ENCODE measurements at regions not wholly inside any gene's neighbourhood (a gene's known extent, or its start where the extent isn't known, plus 50 kb on each side); places are given as distances from the start of the nearest gene placed in this dataset.
"Not testable (repeated sequence)": the region's sequence is repeated elsewhere in the genome, so short reads cannot be mapped to it uniquely, and the experiment has no call there.

DNA sequence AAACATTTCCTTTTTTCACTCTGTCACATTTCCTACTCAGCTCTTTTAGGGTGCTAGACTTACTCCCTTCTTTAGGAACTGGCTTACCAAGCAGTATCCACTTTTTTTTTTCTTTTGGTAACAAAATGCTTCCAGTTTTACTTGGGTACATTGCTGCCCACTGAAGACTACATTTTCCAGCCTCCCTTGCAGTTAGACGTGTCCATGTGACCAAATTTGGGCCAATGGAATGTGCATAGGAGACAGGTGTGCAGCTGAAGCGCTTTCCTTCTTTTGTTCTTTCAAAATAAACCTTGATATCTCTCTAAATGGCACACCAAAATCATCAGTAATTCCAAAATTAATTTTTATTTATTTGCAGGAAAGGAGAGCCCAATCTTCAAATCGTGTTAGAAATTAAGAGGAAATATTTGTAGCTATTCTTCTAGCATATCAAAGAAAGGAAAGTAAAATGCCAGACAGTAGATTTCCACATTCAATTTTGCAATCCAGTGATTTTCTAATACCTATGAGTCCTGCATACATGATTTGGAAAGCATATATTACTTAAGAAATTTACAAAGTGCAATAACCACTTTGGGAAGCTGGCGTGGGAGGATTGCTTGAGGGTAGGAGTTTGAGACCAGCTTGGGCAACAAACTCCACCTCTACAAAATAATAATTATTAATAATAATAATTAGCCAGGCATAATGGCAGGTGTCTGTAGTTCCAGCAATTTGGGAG is 422.0 kb upstream of the FRG2C start:
- no peak for DNase-seq (ENCODE audit: low read depth, low spot score)

DNA sequence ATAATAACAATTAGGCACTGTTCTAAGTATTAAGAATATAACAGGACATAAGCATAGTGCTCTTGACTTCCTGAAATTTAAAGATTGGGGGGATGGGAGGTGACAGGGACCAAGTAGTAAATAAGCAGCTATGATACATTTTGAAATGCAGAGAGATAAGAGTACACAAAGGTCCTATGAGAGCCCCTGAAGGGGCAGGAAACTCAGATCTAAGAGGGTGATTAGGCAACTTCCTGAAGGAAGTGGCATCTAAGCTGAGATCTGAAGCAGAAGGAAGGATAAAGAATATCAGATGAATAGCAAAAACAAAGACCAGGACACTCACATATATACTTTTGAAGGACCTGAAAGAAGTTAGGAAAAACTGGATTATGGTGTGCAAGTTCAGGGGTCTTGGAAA is 415.2 kb upstream of the FRG2C start:
- DNase-seq (ENCODE audit: low read depth, low spot score), result no peak

DNA sequence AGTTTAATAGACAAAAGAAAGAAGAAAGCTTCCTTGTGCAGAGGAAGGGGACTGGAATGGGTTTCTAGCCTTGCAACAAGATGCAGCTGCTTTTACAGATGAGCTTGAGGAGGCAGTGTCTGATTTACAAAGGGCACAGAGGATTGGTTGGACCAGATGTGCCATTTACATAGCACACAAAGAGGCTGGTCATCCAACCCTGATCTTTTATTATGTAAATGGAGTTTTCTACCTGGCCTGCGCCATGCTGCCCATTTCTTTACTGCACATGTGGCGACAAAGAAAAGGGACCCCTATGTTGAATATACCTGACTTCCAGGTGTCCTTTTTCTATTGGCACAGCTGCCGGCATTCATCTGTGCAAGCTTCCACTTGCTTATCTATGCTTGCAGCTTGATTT is 409.4 kb upstream of the FRG2C start:
- no peak for DNase-seq (ENCODE audit: low read depth, low spot score)

- DNase-seq (ENCODE audit: low read depth, low spot score), result not testable (repeated sequence)
Observed at GRCh38 chr3:75258825-75259683, 405.1 kb upstream of the FRG2C start.

GRCh38 chr3:75260975-75261374 is 403.2 kb upstream of the FRG2C start:
- DNase-seq (ENCODE audit: low read depth, low spot score), result not testable (repeated sequence)

DNA sequence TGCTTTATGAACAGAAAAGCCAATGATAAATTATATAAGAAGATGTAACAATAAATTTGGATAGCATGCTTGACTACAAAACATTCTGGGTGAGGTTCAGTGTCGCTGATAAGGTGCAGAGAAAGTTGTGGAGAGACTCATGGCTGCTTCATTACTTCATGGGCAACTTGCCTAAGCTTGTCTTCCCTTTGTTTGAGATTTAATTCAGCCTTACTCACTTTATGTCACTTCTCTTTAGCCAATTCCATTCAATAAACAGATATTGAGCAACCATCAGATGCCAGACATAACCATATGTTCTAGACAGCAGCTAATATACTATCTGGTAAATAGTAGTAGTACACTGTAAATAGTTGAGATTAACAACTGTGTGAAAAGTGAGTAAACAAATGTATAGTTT is 401.5 kb upstream of the FRG2C start:
- DNase-seq (ENCODE audit: low read depth, low spot score), result no peak

DNA sequence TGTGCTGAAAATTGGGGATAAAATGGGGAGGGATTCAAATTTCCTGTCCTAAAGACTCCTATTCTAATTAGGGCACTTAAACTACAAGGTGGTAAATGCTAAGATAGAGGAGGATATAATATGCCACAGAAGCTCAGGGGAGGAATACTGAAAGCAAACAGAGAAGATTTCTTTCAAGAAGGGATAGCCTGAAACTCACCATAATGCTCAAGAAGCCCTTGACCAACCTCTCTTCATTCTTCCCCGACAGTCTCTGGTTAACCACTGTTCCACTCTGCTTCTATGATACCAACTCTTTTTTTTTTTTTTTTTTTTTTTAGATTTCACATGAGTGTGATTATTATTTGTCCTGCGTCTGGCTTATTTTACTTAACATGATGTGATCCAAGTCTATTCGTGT is 398.2 kb upstream of the FRG2C start:
- no peak for DNase-seq (ENCODE audit: low read depth, low spot score)

DNA sequence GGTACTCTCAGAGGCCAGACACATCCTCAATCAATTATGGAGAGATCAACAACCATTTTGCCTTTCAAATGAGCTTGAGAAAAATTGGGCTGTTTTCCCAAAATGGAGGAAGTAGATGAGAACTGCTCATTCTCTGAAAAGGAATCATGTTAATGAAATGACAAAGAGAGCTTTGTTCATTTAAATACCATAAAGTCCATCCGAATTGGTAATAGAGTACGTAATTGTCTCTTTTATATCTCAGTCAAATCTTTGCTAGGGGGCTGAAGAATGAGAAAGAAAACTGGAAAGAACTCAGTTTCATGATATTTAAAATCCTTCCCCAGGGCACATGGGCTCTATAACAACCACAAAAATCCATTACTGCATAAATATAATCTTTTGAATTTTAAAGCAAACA is 395.6 kb upstream of the FRG2C start:
- not testable (repeated sequence) for DNase-seq (ENCODE audit: low read depth, low spot score)

DNA sequence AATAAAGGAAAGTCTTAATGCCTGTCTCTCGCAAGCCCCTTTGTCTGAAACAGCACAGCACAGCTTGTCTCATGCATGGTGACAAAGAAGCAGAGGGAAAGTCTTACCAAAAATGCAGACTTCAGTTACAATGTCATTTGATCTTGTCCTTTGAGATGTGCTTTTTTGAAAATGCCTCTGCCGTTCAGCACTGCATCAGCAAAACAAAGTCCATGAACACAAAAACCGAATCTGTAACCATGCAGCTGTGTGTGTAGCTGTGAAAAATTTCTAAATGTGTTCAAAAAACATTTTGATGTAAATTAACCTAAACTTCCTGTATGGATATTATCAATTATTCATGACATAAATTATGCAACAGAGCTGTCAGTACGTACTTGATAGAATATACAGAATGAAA is 391.9 kb upstream of the FRG2C start:
- DNase-seq (ENCODE audit: low read depth, low spot score), result not testable (repeated sequence)

DNA sequence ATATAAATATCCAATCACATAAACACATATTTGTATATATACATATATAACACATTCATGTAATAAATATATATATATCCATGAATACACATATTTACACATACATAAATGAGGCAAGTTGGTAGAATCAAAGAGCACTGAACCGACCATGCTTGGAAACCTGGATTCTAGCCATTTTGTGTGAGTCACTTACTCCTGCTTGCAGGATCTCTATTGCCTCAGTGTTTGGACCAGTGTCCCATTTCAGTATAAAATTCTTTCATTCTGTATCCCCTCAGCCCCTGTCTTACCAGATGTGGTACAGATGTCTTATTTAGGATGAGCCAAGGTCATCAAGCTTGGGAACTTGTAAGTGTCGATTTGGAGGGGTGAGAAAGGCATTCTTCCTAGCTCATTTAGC is 391.4 kb upstream of the FRG2C start:
- no peak for DNase-seq (ENCODE audit: low read depth, low spot score)

DNA sequence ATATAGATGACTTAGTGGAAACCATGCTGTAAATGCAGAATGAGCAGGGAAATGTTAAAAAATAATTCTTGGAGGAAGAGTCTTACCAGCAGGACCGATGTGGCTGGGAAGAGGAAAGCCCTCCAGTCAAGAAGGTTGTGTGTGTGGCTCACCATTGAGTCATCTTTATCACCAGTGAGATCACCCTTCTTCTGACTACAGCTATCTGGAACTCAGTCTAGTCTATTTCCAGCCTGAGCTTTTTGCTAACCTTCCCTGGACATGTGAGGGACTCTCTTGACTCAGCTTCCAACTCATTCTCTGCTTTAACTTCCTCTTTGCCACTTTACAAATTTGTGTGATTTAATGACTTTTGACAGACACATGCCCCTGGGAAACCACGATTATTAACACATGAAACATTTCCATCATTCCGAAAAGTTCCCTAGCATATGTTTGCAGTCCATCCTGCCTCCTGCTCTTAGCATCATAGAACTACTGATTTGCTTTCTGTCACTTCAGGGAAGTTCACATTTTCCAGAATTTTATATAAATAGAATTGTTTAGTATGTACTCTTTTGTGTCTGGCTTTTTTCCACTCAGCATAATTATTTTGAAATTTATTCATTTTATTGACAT is 378.5 kb upstream of the FRG2C start:
- DNase-seq (ENCODE audit: low read depth, low spot score), result not testable (repeated sequence)

DNA sequence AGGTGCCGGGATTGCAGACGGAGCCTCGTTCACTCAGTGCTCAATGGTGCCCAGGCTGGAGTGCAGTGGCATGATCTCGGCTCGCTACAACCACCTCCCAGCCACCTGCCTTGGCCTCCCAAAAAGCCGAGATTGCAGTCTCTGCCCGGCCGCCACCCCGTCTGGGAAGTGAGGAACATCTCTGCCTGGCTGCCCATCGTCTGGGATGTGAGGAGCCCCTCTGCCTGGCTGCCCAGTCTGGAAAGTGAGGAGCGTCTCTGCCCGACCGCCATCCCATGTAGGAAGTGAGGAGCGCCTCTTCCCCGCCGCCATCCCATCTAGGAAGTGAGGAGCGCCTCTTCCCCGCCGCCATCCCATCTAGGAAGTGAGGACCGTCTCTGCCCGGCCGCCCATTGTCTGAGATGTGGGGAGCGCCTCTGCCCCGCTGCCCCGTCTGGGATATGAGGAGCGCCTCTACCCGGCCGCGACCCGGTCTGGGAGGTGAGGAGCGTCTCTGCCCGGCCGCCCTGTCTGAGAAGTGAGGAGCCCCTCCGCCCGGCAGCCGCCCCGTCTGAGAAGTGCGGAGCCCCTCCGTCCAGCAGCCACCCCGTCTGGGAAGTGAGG is 375.1 kb upstream of the FRG2C start:
- not testable (repeated sequence) for DNase-seq (ENCODE audit: low read depth, low spot score)

- no peak for DNase-seq (ENCODE audit: low read depth, low spot score)
Observed at GRCh38 chr3:75294124-75294523, 370.0 kb upstream of the FRG2C start.

GRCh38 chr3:75295013-75295412 is 369.1 kb upstream of the FRG2C start:
- no peak for DNase-seq (ENCODE audit: low read depth, low spot score)

DNA sequence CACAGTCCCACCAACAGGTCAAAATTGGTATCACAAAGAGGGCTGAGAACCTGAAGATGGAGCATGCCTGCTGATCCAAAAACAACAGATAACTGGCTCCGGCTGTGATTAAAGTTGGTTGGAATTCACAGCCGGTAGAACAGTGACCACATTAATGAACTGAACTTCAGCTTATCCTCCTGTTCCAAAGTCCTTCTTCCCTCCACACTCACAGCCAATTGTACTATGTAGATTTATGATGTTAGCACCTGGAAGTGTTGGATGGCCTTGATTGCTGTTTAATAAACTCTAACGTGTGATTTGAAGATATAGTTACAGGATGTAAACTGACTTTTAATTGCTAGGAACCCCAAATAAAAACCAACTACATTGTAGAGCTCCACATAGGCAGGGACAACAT is 367.3 kb upstream of the FRG2C start:
- DNase-seq (ENCODE audit: low read depth, low spot score), result no peak

- no peak for DNase-seq (ENCODE audit: low read depth, low spot score)
Observed at GRCh38 chr3:75300606-75301005, 363.5 kb upstream of the FRG2C start.

DNA sequence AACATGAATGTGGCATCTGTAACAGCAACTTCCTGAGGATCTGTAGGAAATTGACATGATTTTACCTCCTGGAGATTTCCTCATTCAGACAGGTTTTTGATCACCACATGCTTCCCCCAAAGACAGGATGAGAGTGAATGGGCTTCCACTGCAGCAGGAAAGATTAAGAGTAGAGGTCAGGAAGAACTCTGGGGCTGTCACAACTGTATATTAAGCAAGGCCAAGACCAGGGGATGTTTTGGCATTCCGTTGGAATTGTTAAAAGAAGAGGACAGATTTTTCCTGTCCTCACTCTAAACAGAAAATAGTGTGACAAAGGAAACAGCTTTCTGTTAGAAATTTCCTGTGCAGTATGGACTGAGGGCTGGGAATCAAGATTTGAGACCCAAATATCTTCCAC is 363.1 kb upstream of the FRG2C start:
- DNase-seq (ENCODE audit: low read depth, low spot score), result not testable (repeated sequence)

GRCh38 chr3:75303741-75304140 is 360.4 kb upstream of the FRG2C start:
- no peak for DNase-seq (ENCODE audit: low read depth, low spot score)

- DNase-seq (ENCODE audit: low read depth, low spot score), result no peak
Observed at GRCh38 chr3:75305901-75306300, 358.2 kb upstream of the FRG2C start.

GRCh38 chr3:75311306-75311705 is 352.8 kb upstream of the FRG2C start:
- not testable (repeated sequence) for DNase-seq (ENCODE audit: low read depth, low spot score)

DNA sequence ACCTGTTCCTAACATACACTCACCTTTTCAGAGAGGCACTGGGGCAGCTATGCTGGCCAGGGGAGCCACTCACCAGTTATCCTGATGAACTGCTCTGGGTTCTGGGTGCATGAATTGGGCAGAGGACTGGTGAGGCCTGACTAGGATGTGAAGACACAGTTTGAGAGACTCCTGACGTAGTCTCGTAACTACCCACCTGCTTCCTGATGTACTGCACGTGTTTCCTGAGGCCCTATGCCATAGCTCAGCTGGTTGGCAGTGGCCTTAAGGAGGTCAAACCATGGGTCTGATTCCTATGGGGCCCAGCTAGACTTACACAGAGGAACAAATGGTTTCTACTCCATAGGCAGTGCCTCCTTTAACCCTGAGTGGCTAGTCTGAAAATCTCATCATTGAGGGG is 351.7 kb upstream of the FRG2C start:
- not testable (repeated sequence) for DNase-seq (ENCODE audit: low read depth, low spot score)

DNA sequence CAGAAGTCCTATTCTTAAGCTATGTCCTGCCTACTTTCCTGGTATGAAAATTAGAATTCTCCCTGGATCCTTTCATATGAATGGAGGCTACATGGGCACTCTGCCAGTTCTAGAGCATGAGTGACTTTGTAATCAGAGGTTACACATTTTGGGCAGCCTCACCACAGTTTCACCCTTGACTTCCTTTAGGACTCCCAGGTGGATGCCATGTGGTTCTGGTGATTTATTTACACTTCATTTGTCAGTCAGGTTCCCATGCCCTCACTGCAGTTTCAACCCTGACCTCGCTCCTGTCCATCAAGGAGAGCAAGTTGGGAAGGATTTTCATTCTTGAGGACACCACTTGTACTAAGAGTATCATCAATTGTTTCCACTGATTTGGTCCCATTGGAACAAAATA is 344.4 kb upstream of the FRG2C start:
- DNase-seq (ENCODE audit: low read depth, low spot score), result not testable (repeated sequence)

Data from brain pericyte (primary cell).